Tibial nerve (tissue), 4 donors: ENCODE measurements at regions not wholly inside any gene's neighbourhood (a gene's known extent, or its start where the extent isn't known, plus 50 kb on each side); places are given as distances from the start of the nearest gene placed in this dataset.

ENCODE experiments used
- DNase-seq, 2 donors: peaks; one replicate each; pipeline ENCODE4 v3.0.0-alpha.2; 2019; ENCODE audit warnings: low spot score in 2 of 2
- H3K27ac ChIP-seq, 4 donors: fragments of 200-600 bp; sonication (generic) in 3 of 4; one replicate each; pipeline ENCODE4 v1.5.1; 2017 to 2019; ENCODE audit warnings: mild to moderate bottlenecking in 1 of 4
- H3K27me3 ChIP-seq, 2 donors: fragments of 200-600 bp; sonication (generic) in 1 of 2; one replicate each; pipeline versions ENCODE4 v1.5.1 to v1.6.0; 2017 to 2019
- H3K36me3 ChIP-seq, 3 donors: fragments of 200-600 bp; sonication (generic); one replicate each; pipeline ENCODE4 v1.5.1; 2018 to 2019
- H3K4me1 ChIP-seq, 4 donors: fragments of 200-600 bp; sonication (generic) in 3 of 4; one replicate each; pipeline ENCODE4 v1.5.1; 2017 to 2019
- H3K4me3 ChIP-seq, 4 donors: fragments of 200-600 bp; sonication (generic) in 3 of 4; one replicate each; pipeline ENCODE4 v1.5.1; 2017 to 2019; ENCODE audit warnings: mild to moderate bottlenecking in 1 of 4, moderate library complexity in 1 of 4
- H3K9me3 ChIP-seq, 4 donors: fragments of 200-600 bp; sonication (generic) in 3 of 4; one replicate each; pipeline ENCODE4 v1.5.1; 2017 to 2019
- EP300 ChIP-seq, 2 donors: sonication (generic); formaldehyde crosslinking; IDR thresholded peaks; one replicate each; pipeline ENCODE4 v1.6.1; 2017; ENCODE audit warnings: antibody characterized with exemption in 2 of 2, mild to moderate bottlenecking in 1 of 2
- POLR2A ChIP-seq, 2 donors: fragments of 450-650 bp; IDR thresholded peaks; one replicate each; pipeline ENCODE4 v1.6.1; 2017; ENCODE audit warnings: antibody characterized with exemption in 2 of 2, mild to moderate bottlenecking in 2 of 2, moderate library complexity in 2 of 2
- WGBS, 2 donors: methylation state at CpG; one replicate each; pipeline ENCODE4 v1.1.5; 2018; 5-methylcytosine and 5-hydroxymethylcytosine counted together
- TF ChIP-seq, protein P1 (sequence below), 5 experiments: fragments of 200-600 bp in 3 of 5; fragments of 450-650 bp in 2 of 5; sonication (generic) in 3 of 5; IDR thresholded peaks; one replicate each; pipeline ENCODE4 v1.5.1; 2016 to 2019; ENCODE audit warnings: antibody characterized with exemption in 5 of 5, mild to moderate bottlenecking in 3 of 5, moderate library complexity in 2 of 5

DNA sequence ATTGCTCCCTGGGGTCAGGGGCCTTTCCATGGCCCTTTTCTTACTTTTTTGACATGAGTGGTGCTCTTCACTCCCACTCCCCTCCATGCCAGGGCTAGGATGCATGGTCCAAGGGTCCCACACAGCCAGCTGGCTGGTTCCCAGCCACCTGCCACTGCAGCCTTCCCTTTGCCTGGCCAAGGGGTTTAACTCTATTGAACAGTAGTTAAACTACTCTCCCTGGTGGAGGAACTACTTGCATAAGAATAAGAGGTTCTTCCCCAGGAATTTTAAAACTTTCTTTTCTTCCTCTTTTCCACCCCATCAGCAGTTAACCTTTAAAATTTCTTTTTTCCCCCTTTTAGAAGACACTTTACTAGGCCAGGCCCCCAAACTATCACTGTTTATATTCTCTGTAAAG is 1532.8 kb upstream of the ACO1 start:
- Histone ChIP-seq H3K9me3 (peaks cover 0 to 3% (median 0%) of the 10 kb centered on the region in 4 donors), H3K27me3 (no peaks in the 10 kb centered on the region), H3K36me3 (no peaks in the 10 kb centered on the region), H3K4me3 (no peak overlapping the region), H3K27ac (no peak overlapping the region), H3K4me1 (peaks cover 0 to 3% (median 0%) of the 10 kb centered on the region in 4 donors)
- DNase-seq: no peak
- TF ChIP-seq, protein P1, sequence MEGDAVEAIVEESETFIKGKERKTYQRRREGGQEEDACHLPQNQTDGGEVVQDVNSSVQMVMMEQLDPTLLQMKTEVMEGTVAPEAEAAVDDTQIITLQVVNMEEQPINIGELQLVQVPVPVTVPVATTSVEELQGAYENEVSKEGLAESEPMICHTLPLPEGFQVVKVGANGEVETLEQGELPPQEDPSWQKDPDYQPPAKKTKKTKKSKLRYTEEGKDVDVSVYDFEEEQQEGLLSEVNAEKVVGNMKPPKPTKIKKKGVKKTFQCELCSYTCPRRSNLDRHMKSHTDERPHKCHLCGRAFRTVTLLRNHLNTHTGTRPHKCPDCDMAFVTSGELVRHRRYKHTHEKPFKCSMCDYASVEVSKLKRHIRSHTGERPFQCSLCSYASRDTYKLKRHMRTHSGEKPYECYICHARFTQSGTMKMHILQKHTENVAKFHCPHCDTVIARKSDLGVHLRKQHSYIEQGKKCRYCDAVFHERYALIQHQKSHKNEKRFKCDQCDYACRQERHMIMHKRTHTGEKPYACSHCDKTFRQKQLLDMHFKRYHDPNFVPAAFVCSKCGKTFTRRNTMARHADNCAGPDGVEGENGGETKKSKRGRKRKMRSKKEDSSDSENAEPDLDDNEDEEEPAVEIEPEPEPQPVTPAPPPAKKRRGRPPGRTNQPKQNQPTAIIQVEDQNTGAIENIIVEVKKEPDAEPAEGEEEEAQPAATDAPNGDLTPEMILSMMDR (IDR thresholded peaks at IDR 0.05): no peak
- no peak for TF ChIP-seq POLR2A (IDR thresholded peaks at IDR 0.05)
- TF ChIP-seq EP300 (IDR thresholded peaks at IDR 0.05): no peak

DNA sequence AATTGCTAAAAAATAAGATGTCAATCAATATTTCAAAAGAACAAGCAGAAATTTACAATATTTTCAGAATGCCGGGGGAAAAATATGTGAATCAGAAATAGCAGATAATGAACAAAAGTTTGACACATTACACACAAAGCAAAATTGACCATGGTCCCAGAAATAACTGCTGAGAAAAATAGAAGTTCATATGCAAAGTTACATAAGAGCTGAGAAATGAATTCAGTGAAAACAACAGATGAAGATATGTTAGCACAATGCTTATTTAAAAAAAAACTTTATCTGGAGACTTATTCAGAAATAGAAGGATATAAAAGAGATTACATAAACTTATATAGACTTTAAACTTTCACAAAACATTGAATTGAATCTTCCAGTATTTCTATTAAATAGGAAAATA is 1483.7 kb upstream of the ACO1 start:
- TF ChIP-seq EP300 (IDR thresholded peaks at IDR 0.05) (no peak), POLR2A (IDR thresholded peaks at IDR 0.05) (no peak)
- TF ChIP-seq, protein P1 (IDR thresholded peaks at IDR 0.05): no peak
- H3K36me3 ChIP-seq: no peaks in the 10 kb centered on the region
- H3K27me3 ChIP-seq: no peaks in the 10 kb centered on the region
- no peak overlapping the region for H3K4me3 ChIP-seq
- peaks cover 0 to 10% (median 3%) of the 10 kb centered on the region in 4 donors for H3K4me1 ChIP-seq
- no peak for DNase-seq
- WGBS, 2 donors: 31 to 34% methylated on average over 1 of the region's 1 CpG
- H3K9me3 ChIP-seq: no peaks in the 10 kb centered on the region
- H3K27ac ChIP-seq: no peak overlapping the region

DNA sequence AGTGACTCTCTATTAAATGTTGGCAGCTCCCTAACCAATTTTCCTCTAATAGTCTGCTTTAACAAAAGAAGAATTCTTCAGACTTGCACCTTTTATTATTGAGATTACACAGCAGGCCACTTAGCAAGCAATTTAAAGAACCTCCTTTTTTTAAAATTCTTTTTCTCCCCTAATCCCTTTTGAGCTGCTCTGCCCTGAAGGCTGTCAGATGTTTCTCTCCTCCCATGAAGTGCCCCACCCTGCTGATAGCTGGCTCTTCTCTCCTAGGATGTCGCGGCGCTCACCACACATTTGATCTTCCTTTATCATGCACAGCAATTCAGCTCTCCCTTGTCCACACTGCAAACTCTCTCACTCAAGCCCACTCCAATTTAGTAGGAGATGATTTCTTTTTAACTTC is 1471.1 kb upstream of the ACO1 start:
- Histone ChIP-seq H3K36me3 (no peaks in the 10 kb centered on the region), H3K27me3 (no peaks in the 10 kb centered on the region), H3K27ac (no peak overlapping the region), H3K9me3 (no peaks in the 10 kb centered on the region), H3K4me1 (no peaks in the 10 kb centered on the region), H3K4me3 (no peak overlapping the region)
- DNase-seq: no peak
- 51 to 55% methylated on average over 3 of the region's 3 CpGs for WGBS, 2 donors
- TF ChIP-seq EP300 (IDR thresholded peaks at IDR 0.05) (no peak), POLR2A (IDR thresholded peaks at IDR 0.05) (no peak)
- TF ChIP-seq, protein P1 (IDR thresholded peaks at IDR 0.05): no peak

DNA sequence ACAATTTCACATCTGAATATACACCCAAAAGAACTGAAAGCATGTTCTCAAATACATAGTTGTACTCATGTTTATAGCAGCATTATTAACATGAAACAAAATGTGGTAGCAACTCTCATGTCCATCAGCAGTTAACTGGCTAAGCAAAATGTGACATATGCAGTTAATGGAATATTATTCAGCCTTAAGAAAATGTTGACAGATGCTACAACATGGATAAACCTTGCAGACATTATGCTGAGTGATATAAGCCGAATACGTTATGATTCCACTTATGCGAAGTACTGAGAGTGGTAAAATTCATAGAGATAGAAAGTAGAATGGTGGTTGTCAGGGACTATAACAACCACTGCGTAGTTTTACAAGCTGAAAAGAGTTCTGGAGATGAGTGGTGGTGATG is 1469.0 kb upstream of the ACO1 start:
- no peak for TF ChIP-seq EP300 (IDR thresholded peaks at IDR 0.05)
- TF ChIP-seq, protein P1 (IDR thresholded peaks at IDR 0.05): no peak
- TF ChIP-seq POLR2A (IDR thresholded peaks at IDR 0.05): no peak
- no peak overlapping the region for H3K27ac ChIP-seq
- whole genome bisulfite sequencing, 2 donors: 81 to 94% methylated on average over 4 of the region's 4 CpGs
- no peaks in the 10 kb centered on the region for H3K9me3 ChIP-seq
- H3K4me3 ChIP-seq: no peak overlapping the region
- no peak for DNase-seq
- no peaks in the 10 kb centered on the region for H3K4me1 ChIP-seq
- H3K27me3 ChIP-seq: no peaks in the 10 kb centered on the region
- no peaks in the 10 kb centered on the region for H3K36me3 ChIP-seq

DNA sequence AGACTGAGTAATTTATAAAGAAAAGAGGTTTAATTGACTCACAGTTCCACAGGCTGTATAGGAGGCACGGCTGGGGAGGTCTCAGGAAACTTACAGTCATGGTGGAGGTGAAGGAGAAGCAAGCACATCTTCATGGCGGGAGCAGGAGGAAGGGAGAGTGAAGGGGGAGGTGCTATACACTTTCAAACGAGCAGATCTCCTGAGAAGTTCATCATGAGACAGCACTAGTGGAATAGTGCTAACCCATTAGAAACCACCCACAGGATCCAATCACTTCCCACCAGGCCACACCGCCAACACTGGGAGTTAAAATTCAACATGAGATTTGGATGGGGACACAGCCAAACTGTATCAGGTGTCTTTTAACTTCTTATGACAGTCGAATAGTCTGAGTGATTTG is 1459.3 kb upstream of the ACO1 start:
- H3K27ac ChIP-seq: no peak overlapping the region

More for the DNA sequence above, 1459.3 kb upstream of the ACO1 start:
- 74% methylated on average over 5 of the region's 5 CpGs for WGBS, 2 donors
- Histone ChIP-seq H3K4me1 (no peaks in the 10 kb centered on the region), H3K9me3 (no peaks in the 10 kb centered on the region), H3K4me3 (no peak overlapping the region), H3K27me3 (no peaks in the 10 kb centered on the region), H3K36me3 (no peaks in the 10 kb centered on the region)
- DNase-seq: no peak
- TF ChIP-seq POLR2A (IDR thresholded peaks at IDR 0.05) (no peak), EP300 (IDR thresholded peaks at IDR 0.05) (no peak)
- TF ChIP-seq, protein P1 (IDR thresholded peaks at IDR 0.05): no peak
